ENCODE measurements at regions not wholly inside any gene's neighbourhood (a gene's known extent, or its start where the extent isn't known, plus 50 kb on each side); places are given as distances from the start of the nearest gene placed in this dataset.

- Histone ChIP-seq H3K36me3 (ENCODE audit: low read depth, low read length) (no peaks in the 10 kb centered on the region), H3K9me2 (replicated peaks; ENCODE audit: low read length) (no peaks in the 10 kb centered on the region), H3K4me1 (ENCODE audit: insufficient read depth, low read length) (no peaks in the 10 kb centered on the region), H3K4me2 (ENCODE audit: low read length) (no peak overlapping the region), H2AFZ (ENCODE audit: low read length) (no peak overlapping the region), H3K79me2 (ENCODE audit: low read length) (no peaks in the 10 kb centered on the region), H3K4me3 (ENCODE audit: low read length) (no peak overlapping the region), H3K27me3 (ENCODE audit: low read length) (peaks cover 93% of the 10 kb centered on the region), H3K27ac (ENCODE audit: low read length) (no peak overlapping the region), H3F3A (ENCODE audit: low read length, unreplicated experiment) (no peaks in the 10 kb centered on the region), H3K9me3 (ENCODE audit: low read length) (no peaks in the 10 kb centered on the region; the same call in 1 of the 2 replicates), H3K9ac (ENCODE audit: low read length) (no peak overlapping the region), H4K20me1 (ENCODE audit: low read length) (0 out of 2 replicates have a peak, but pooled peaks cover 7% of the 10 kb centered on the region)
- no peak for DNase-seq
- intact Hi-C loops (cut with micrococcal nuclease) = no loop called here
- no peak for ATAC-seq
- ChIA-PET CTCF (no interaction called here), POLR2A (ENCODE audit: unreplicated experiment) (no interaction called here)
- no peak for TF ChIP-seq CTCF (conservative IDR thresholded peaks at IDR 0.05; ENCODE audit: low read depth, low read length)
- no TSS peak for BruUV-seq (replicated peaks)
Measured at GRCh38 chr1:2862814-2863647, 61.5 kb upstream of the TTC34 start.

GRCh38 chr1:2863648-2863963 is 62.1 kb upstream of the TTC34 start:
- intact Hi-C loops (cut with micrococcal nuclease) = no loop called here
- DNase-seq (no peak), ATAC-seq (no peak)
- CTCF ChIA-PET = no interaction called here
- Histone ChIP-seq H3K4me1 (ENCODE audit: insufficient read depth, low read length) (no peaks in the 10 kb centered on the region), H3F3A (ENCODE audit: low read length, unreplicated experiment) (no peaks in the 10 kb centered on the region), H3K9me2 (replicated peaks; ENCODE audit: low read length) (no peaks in the 10 kb centered on the region), H3K9ac (ENCODE audit: low read length) (no peak overlapping the region), H3K36me3 (ENCODE audit: low read depth, low read length) (no peaks in the 10 kb centered on the region), H2AFZ (ENCODE audit: low read length) (no peak overlapping the region), H3K4me2 (ENCODE audit: low read length) (no peak overlapping the region), H3K4me3 (ENCODE audit: low read length) (no peak overlapping the region), H3K79me2 (ENCODE audit: low read length) (no peaks in the 10 kb centered on the region), H3K9me3 (ENCODE audit: low read length) (no peaks in the 10 kb centered on the region; the same call in 1 of the 2 replicates), H3K27ac (ENCODE audit: low read length) (no peak overlapping the region), H3K27me3 (ENCODE audit: low read length) (peaks cover 93% of the 10 kb centered on the region), H4K20me1 (ENCODE audit: low read length) (0 out of 2 replicates have a peak, but pooled peaks cover 7% of the 10 kb centered on the region)
- no TSS peak for BruUV-seq (replicated peaks)
- TF ChIP-seq CTCF (conservative IDR thresholded peaks at IDR 0.05; ENCODE audit: low read depth, low read length) (no peak), EZH2 (IDR thresholded peaks at IDR 0.05; ENCODE audit: low read length, unreplicated experiment) (no peak), EZH2phosphoT487 (IDR thresholded peaks at IDR 0.05; ENCODE audit: borderline replicate concordance, low read length) (no peak)
- POLR2A ChIA-PET (ENCODE audit: unreplicated experiment) = no interaction called here

GRCh38 chr1:2864203-2864905 is 62.9 kb upstream of the TTC34 start:
- H3K27ac ChIP-seq (ENCODE audit: low read length) = no peak overlapping the region
- no peak overlapping the region for H3K9ac ChIP-seq (ENCODE audit: low read length)
- no peaks in the 10 kb centered on the region for H3K36me3 ChIP-seq (ENCODE audit: low read depth, low read length)
- H3K9me2 ChIP-seq (replicated peaks; ENCODE audit: low read length) = no peaks in the 10 kb centered on the region
- H3F3A ChIP-seq (ENCODE audit: low read length, unreplicated experiment) = no peaks in the 10 kb centered on the region
- H3K79me2 ChIP-seq (ENCODE audit: low read length) = no peaks in the 10 kb centered on the region
- TF ChIP-seq EZH2phosphoT487 (IDR thresholded peaks at IDR 0.05; ENCODE audit: borderline replicate concordance, low read length) (no peak), EZH2 (IDR thresholded peaks at IDR 0.05; ENCODE audit: low read length, unreplicated experiment) (no peak), CTCF (conservative IDR thresholded peaks at IDR 0.05; ENCODE audit: low read depth, low read length) (no peak)
- BruUV-seq (replicated peaks) = no TSS peak
- 0 out of 2 replicates have a peak, but pooled peaks cover 7% of the 10 kb centered on the region for H4K20me1 ChIP-seq (ENCODE audit: low read length)
- no peaks in the 10 kb centered on the region for H3K4me1 ChIP-seq (ENCODE audit: insufficient read depth, low read length)
- peaks cover 97% of the 10 kb centered on the region for H3K27me3 ChIP-seq (ENCODE audit: low read length)
- H3K4me2 ChIP-seq (ENCODE audit: low read length) = no peak overlapping the region
- intact Hi-C loops (cut with micrococcal nuclease) = no loop called here
- ATAC-seq (no peak), DNase-seq (no peak)
- POLR2A ChIA-PET (ENCODE audit: unreplicated experiment) = no interaction called here
- H3K9me3 ChIP-seq (ENCODE audit: low read length) = no peaks in the 10 kb centered on the region
- no peak overlapping the region for H3K4me3 ChIP-seq (ENCODE audit: low read length)
- H2AFZ ChIP-seq (ENCODE audit: low read length) = no peak overlapping the region
- CTCF ChIA-PET = no interaction called here

Measured in PC-3 (cell line).